ENCODE measurements at regions not wholly inside any gene's neighbourhood (a gene's known extent, or its start where the extent isn't known, plus 50 kb on each side); places are given as distances from the start of the nearest gene placed in this dataset.

- TF ChIP-seq, protein P1, sequence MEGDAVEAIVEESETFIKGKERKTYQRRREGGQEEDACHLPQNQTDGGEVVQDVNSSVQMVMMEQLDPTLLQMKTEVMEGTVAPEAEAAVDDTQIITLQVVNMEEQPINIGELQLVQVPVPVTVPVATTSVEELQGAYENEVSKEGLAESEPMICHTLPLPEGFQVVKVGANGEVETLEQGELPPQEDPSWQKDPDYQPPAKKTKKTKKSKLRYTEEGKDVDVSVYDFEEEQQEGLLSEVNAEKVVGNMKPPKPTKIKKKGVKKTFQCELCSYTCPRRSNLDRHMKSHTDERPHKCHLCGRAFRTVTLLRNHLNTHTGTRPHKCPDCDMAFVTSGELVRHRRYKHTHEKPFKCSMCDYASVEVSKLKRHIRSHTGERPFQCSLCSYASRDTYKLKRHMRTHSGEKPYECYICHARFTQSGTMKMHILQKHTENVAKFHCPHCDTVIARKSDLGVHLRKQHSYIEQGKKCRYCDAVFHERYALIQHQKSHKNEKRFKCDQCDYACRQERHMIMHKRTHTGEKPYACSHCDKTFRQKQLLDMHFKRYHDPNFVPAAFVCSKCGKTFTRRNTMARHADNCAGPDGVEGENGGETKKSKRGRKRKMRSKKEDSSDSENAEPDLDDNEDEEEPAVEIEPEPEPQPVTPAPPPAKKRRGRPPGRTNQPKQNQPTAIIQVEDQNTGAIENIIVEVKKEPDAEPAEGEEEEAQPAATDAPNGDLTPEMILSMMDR (IDR thresholded peaks at IDR 0.05; ENCODE audit: low read depth, low read length) = no peak
- H3K4me3 ChIP-seq (ENCODE audit: low read depth, low read length) = no peak overlapping the region
These were observed 226.3 kb downstream of the SETD4 start for GRCh38 chr21:35833991-35834390.

DNA sequence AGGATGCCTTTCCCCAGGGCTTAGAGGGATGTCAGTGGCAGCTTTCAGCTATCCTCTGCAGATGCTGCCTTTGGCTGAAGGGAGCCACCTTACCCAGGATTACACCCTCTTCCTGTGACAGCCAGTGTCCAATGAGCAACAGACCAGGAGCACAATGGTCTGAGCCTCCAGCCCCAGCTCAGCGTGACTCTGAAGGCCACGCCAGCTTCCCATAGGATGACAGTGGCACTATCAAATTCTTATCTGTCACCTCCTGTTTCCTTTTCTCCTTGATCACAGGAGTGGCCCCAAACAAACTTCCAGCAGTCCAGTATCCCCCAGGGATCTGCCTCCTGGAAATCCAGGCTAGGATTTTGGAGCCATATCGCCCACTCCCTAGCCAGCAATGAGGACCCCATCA, 226.9 kb downstream of the SETD4 start:
- TF ChIP-seq, protein P1 (IDR thresholded peaks at IDR 0.05; ENCODE audit: low read depth, low read length) = no peak

GRCh38 chr21:35831230-35831629, 229.1 kb downstream of the SETD4 start:
- TF ChIP-seq, protein P1 (IDR thresholded peaks at IDR 0.05; ENCODE audit: low read depth, low read length) = no peak
- H3K4me3 ChIP-seq (ENCODE audit: low read depth, low read length) = no peak overlapping the region

More for the DNA sequence above, 226.9 kb downstream of the SETD4 start:
- no peak overlapping the region for H3K4me3 ChIP-seq (ENCODE audit: low read depth, low read length)

GRCh38 chr21:35829067-35829466, 231.3 kb downstream of the SETD4 start:
- no peak overlapping the region for H3K4me3 ChIP-seq (ENCODE audit: low read depth, low read length)
- TF ChIP-seq, protein P1 (IDR thresholded peaks at IDR 0.05; ENCODE audit: low read depth, low read length) = no peak

- no peak overlapping the region for H3K4me3 ChIP-seq (ENCODE audit: low read depth, low read length)
- TF ChIP-seq, protein P1 (IDR thresholded peaks at IDR 0.05; ENCODE audit: low read depth, low read length) = no peak
These were observed 232.2 kb downstream of the SETD4 start for GRCh38 chr21:35828161-35828560.

DNA sequence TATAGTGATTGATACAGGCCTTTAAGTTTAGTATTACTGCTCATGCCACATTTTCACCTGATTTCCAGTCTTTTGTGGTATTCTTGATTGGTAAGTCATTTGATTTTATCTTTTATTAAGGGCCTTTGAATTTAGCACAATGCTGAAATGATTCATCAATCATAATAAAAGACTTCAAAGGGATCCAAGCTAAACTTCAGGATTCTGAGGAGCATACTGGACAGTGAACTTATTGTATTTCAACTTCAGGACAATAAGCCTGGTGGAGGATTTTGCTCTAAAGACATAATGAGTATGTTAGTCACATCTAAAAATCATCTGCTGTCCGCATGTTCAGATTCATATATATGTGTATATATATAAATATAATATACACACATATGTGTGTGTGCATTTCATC, 233.3 kb downstream of the SETD4 start:
- H3K4me3 ChIP-seq (ENCODE audit: low read depth, low read length) = no peak overlapping the region
- TF ChIP-seq, protein P1 (IDR thresholded peaks at IDR 0.05; ENCODE audit: low read depth, low read length) = no peak

DNA sequence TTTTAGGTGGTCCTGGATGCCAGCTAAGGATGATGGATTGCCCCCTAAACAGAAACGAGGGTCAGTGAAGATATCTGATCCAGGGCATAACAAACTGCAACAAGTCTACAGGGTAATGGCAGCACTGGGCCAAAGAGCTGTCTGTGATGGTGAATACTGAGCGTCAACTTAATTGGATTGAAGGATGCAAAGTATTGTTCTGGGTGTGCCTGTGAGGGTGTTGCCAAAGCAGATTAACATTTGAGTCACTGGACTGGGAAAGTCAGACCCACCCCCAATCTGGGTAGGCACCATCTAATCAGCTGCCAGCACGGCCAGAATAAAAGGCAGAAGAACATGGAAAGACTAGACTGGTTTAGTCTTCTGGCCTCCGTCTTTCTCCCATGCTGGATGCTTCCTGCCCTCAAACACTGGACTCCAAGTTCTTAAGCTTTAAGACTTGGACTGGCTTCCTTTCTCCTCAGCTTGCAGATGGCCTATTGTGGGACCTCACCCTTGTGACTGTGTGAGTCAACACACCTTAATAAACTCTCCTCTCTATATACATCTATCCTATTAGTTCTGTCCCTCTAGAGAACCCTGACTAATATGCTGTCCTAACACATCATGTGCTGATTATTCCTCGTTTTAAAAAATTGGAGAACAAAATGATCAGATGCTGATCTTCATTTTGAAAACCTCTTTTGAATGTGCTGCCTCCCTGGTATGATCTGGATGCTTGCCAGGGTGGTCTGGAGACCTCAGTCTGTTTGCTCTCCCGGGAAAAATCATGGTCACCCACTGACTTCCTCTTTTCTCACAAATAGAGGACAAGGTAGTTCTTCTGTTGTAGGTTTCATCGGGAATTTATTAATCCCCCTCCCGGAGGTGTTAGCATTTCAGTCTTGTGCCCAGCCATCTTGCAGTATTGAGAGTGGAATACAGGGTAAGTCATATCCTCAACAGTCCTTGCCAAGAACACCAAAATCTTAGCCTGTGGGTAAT, 234.7 kb downstream of the SETD4 start:
- TF ChIP-seq, protein P1 (IDR thresholded peaks at IDR 0.05; ENCODE audit: low read depth, low read length) = no peak

More for the DNA sequence above, 234.7 kb downstream of the SETD4 start:
- H3K4me3 ChIP-seq (ENCODE audit: low read depth, low read length) = no peak overlapping the region
